ENCODE measurements at regions not wholly inside any gene's neighbourhood (a gene's known extent, or its start where the extent isn't known, plus 50 kb on each side); places are given as distances from the start of the nearest gene placed in this dataset.

- Histone ChIP-seq H4K20me1 (ENCODE audit: insufficient read depth, low read length) (no peaks in the 10 kb centered on the region), H3K9me3 (replicated peaks in 1 of 2; ENCODE audit: control insufficient read depth in 1 of 2, insufficient read depth in 1 of 2, low read length in 2 of 2) (no peaks in the 10 kb centered on the region), H3K9ac (ENCODE audit: insufficient read depth, low read length, poor library complexity, severe bottlenecking) (no peak overlapping the region), H3K79me2 (ENCODE audit: insufficient read depth, low read length) (no peaks in the 10 kb centered on the region), H3K27ac (ENCODE audit: low read depth in 1 of 2, low read length in 2 of 2) (no peak overlapping the region), H3K4me1 (ENCODE audit: control insufficient read depth in 1 of 2, insufficient read depth in 2 of 2, low read length in 2 of 2) (no peaks in the 10 kb centered on the region), H2AFZ (ENCODE audit: insufficient read depth, low read depth, low read length, poor library complexity, severe bottlenecking) (no peak overlapping the region), H3K4me2 (replicated peaks; ENCODE audit: extremely low read depth, low read length, poor library complexity, severe bottlenecking) (no peak overlapping the region), H3K36me3 (replicated peaks in 1 of 2; ENCODE audit: control insufficient read depth in 1 of 2, insufficient read depth in 2 of 2, low read length in 2 of 2) (no peaks in the 10 kb centered on the region), H3K4me3 (replicated peaks in 1 of 3; ENCODE audit: low read depth in 2 of 3, low read length in 3 of 3) (no peak overlapping the region), H3K27me3 (ENCODE audit: control insufficient read depth in 2 of 2, insufficient read depth in 2 of 2, low read length in 2 of 2) (no peaks in the 10 kb centered on the region)
- Mint-ChIP-seq H3K27ac (no peak overlapping the region), H3K4me1 (no peaks in the 10 kb centered on the region), H3K36me3 (no peaks in the 10 kb centered on the region), H3K9me3 (peaks cover 0 to 2% (median 0%) of the 10 kb centered on the region in 7 donors), H3K27me3 (ENCODE audit: low read depth in 3 of 3) (peaks cover 0 to 3% (median 2%) of the 10 kb centered on the region in 3 donors), H3K4me3 (no peak overlapping the region)
- no peak for DNase-seq
- intact Hi-C loops (cut with micrococcal nuclease) = no loop called here
- TF ChIP-seq CTCF (IDR thresholded peaks at IDR 0.05) = peak; percentile 21
- 84% methylated on average over 9 of the region's 16 CpGs for WGBS (ENCODE audit: insufficient coverage)
These were observed 133.7 kb downstream of the AEBP2 start for GRCh38 chr12:19572920-19573558.

GRCh38 chr12:19573866-19574265, 134.6 kb downstream of the AEBP2 start:
- Mint-ChIP-seq H3K36me3 (no peaks in the 10 kb centered on the region), H3K4me3 (no peak overlapping the region), H3K27ac (no peak overlapping the region), H3K9me3 (peaks cover 0 to 2% (median 0%) of the 10 kb centered on the region in 7 donors), H3K4me1 (no peaks in the 10 kb centered on the region), H3K27me3 (ENCODE audit: low read depth in 3 of 3) (peaks cover 0 to 3% (median 2%) of the 10 kb centered on the region in 3 donors)
- H3K4me1 ChIP-seq (ENCODE audit: control insufficient read depth in 1 of 2, insufficient read depth in 2 of 2, low read length in 2 of 2) = no peaks in the 10 kb centered on the region
- no peaks in the 10 kb centered on the region for H3K79me2 ChIP-seq (ENCODE audit: insufficient read depth, low read length)
- DNase-seq = no peak
- no peak overlapping the region for H3K9ac ChIP-seq (ENCODE audit: insufficient read depth, low read length, poor library complexity, severe bottlenecking)
- H4K20me1 ChIP-seq (ENCODE audit: insufficient read depth, low read length) = no peaks in the 10 kb centered on the region
- WGBS (ENCODE audit: insufficient coverage) = 97% methylated on average over 5 of the region's 11 CpGs
- no peak overlapping the region for H3K4me3 ChIP-seq (replicated peaks in 1 of 3; ENCODE audit: low read depth in 2 of 3, low read length in 3 of 3)
- H3K27ac ChIP-seq (ENCODE audit: low read depth in 1 of 2, low read length in 2 of 2) = no peak overlapping the region
- no peaks in the 10 kb centered on the region for H3K27me3 ChIP-seq (ENCODE audit: control insufficient read depth in 2 of 2, insufficient read depth in 2 of 2, low read length in 2 of 2)
- no peak overlapping the region for H2AFZ ChIP-seq (ENCODE audit: insufficient read depth, low read depth, low read length, poor library complexity, severe bottlenecking)
- H3K36me3 ChIP-seq (replicated peaks in 1 of 2; ENCODE audit: control insufficient read depth in 1 of 2, insufficient read depth in 2 of 2, low read length in 2 of 2) = no peaks in the 10 kb centered on the region
- no peak overlapping the region for H3K4me2 ChIP-seq (replicated peaks; ENCODE audit: extremely low read depth, low read length, poor library complexity, severe bottlenecking)
- no peaks in the 10 kb centered on the region for H3K9me3 ChIP-seq (replicated peaks in 1 of 2; ENCODE audit: control insufficient read depth in 1 of 2, insufficient read depth in 1 of 2, low read length in 2 of 2)
- TF ChIP-seq CTCF (IDR thresholded peaks at IDR 0.05) = no peak
- intact Hi-C loops (cut with micrococcal nuclease) = no loop called here
